Activated CD8-positive, alpha-beta T cell treated with anti-CD3 and anti-CD28 coated beads for 36 hours (primary cell): ENCODE measurements at regions not wholly inside any gene's neighbourhood (a gene's known extent, or its start where the extent isn't known, plus 50 kb on each side); places are given as distances from the start of the nearest gene placed in this dataset.
"Not testable (repeated sequence)": the region's sequence is repeated elsewhere in the genome, so short reads cannot be mapped to it uniquely, and the experiment has no call there.

Source experiments
- ATAC-seq: fragments of 200-7000 bp; cut with Tn5 transposase; one replicate; pipeline ENCODE4 v1.10.0; 2021; ENCODE audit warnings: mild to moderate bottlenecking, moderate library complexity
- CTCF ChIA-PET: fragments of 350-600 bp; sonication (Branson Sonifier 250); formaldehyde crosslinking; loops from one replicate; lab custom pipeline; 2021; ENCODE audit warnings: antibody characterized with exemption; lab: Charles Lee
- POLR2A ChIA-PET: fragments of 350-600 bp; sonication (Branson Sonifier 250); formaldehyde crosslinking; loops from one replicate; lab custom pipeline; 2021; ENCODE audit warnings: antibody characterized with exemption; lab: Charles Lee
- DNase-seq: peaks from one replicate; pipeline ENCODE4 v3.0.0-alpha.2; 2020
- H3K27ac Mint-ChIP-seq: one replicate; pipeline ENCODE4 v1.8.0; 2021; ENCODE audit warnings: mild to moderate bottlenecking, mixed read lengths
- H3K27me3 Mint-ChIP-seq: one replicate; pipeline ENCODE4 v1.8.0; 2021; ENCODE audit warnings: mixed read lengths
- H3K36me3 Mint-ChIP-seq: one replicate; pipeline ENCODE4 v1.8.0; 2021; ENCODE audit warnings: low read depth, mixed read lengths
- H3K4me1 Mint-ChIP-seq: one replicate; pipeline ENCODE4 v1.8.0; 2021; ENCODE audit warnings: low read depth, mixed read lengths
- H3K4me3 Mint-ChIP-seq: one replicate; pipeline ENCODE4 v1.8.0; 2021; ENCODE audit warnings: mild to moderate bottlenecking, moderate library complexity, mixed read lengths
- H3K9me3 Mint-ChIP-seq: one replicate; pipeline ENCODE4 v1.8.0; 2021; ENCODE audit warnings: mixed read lengths
- intact Hi-C: fragments of 100-400 bp; cut with micrococcal nuclease; formaldehyde crosslinking; loops from one replicate; pipeline ENCODE4 v1.10.0; 2022
- TF ChIP-seq, protein P1 (sequence below): fragments of 200-600 bp; IDR thresholded peaks from one replicate; pipeline ENCODE4 v1.8.0; 2022; ENCODE audit warnings: antibody characterized with exemption, mild to moderate bottlenecking

DNA sequence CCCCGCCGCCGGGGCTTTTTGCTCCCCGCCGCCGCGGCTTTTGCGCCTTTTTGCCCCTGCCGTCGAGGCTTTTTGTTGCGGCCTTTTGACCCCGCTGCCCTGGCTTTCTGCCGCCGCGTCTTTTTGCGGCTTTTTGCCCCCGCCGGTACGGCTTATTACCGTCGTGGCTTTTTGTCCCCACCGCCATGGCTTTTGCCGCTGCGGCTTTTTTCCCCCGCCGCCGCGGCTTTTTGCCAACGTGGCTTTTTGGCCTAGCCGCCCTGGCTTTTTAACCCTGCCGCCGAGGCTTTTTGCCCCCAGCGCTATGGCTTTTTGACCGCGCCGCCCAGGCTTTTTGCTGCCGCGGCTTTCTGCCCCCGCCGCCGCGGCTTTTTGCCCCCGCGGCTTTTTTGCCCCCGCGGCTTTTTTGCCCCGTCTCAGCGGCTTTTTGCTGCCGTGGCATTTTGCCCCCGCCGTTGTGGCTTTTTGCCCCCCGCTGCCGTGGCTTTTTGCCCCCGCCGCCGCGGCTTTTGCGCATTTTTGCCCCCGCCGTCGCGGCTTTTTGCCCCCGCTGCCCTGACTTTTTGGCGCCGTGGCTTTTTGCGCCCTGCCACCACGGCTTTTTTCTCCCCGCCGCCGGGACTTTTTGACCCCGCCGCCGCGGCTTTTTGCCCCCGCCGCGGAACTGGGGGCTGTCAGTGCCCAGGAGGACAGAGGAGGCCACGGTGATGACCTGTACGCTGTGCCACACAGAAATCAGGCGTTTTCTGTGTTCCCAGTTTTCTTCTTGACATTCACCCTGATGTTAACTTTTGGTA lies 4828.5 kb upstream of the OR11H1 start:
- H3K27ac Mint-ChIP-seq, H3K4me1 Mint-ChIP-seq, ATAC-seq, intact Hi-C loops, H3K9me3 Mint-ChIP-seq, H3K4me3 Mint-ChIP-seq, CTCF ChIA-PET, H3K27me3 Mint-ChIP-seq, POLR2A ChIA-PET, DNase-seq, H3K36me3 Mint-ChIP-seq: not testable (repeated sequence)

DNA sequence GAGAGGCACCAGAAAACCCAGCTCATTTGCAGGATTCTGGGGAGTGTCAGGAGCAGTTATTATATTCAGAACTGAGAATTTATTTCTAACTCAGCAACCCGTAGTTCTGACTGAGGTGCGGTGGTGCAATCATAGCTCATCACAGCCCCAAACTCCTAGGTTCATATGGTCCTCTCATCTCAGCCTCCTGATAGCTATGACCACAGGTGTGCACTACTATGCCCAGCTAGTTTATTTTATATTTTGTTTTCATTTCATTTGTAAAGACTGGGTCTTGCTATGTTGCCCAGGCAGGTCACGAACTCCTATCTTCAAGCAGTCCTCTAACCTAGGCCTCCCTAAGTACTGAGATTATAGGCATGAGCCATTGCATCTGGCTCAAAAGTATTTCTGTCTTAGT lies 4819.8 kb upstream of the OR11H1 start:
- H3K36me3 Mint-ChIP-seq, H3K27me3 Mint-ChIP-seq, POLR2A ChIA-PET, CTCF ChIA-PET, DNase-seq, H3K27ac Mint-ChIP-seq, intact Hi-C loops, H3K4me1 Mint-ChIP-seq, H3K4me3 Mint-ChIP-seq, ATAC-seq: not testable (repeated sequence)
- peaks cover 12% of the 10 kb centered on the region for H3K9me3 Mint-ChIP-seq

DNA sequence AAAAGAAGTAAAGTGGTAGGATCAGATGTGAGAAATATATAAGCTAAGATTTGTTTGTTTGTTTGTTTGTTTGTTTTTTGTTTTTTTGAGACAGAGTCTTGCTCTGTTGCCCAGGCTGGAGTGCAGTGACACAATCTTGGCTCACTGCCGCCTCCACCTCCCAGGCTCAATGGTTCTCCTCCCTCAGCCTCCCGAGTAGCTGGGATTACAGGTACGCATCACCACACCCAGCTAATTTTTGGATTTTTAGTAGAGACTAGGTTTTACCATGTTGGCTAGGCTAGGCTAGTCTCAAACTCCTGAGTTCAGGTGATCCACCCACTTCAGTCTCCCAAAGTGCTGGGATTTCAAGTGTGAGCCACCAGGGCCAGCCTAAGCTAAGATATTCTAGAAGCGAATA lies 4817.1 kb upstream of the OR11H1 start:
- peaks cover 30% of the 10 kb centered on the region for H3K9me3 Mint-ChIP-seq
- intact Hi-C loops, H3K36me3 Mint-ChIP-seq, H3K4me1 Mint-ChIP-seq, POLR2A ChIA-PET, DNase-seq, ATAC-seq, H3K27ac Mint-ChIP-seq, CTCF ChIA-PET, H3K4me3 Mint-ChIP-seq, H3K27me3 Mint-ChIP-seq: not testable (repeated sequence)

DNA sequence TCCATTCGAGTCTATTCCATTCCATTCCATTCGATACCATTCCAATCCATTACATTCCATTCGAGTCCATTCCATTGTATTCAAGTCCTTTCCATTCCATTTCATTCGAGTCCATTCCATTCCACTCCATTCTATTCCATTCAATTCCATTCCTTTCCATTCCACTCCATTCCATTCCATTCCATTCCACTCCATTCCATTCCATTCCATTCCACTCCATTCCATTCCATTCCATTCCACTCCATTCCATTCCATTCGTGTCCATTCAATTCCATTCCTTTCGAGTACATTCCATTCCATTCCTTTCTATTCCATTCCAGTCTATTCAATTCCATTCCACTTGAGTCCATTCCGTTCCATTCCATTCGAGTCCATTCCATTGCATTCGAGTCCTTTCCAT lies 4805.2 kb upstream of the OR11H1 start:
- DNase-seq, POLR2A ChIA-PET, intact Hi-C loops, H3K4me1 Mint-ChIP-seq, CTCF ChIA-PET, ATAC-seq, H3K27me3 Mint-ChIP-seq, H3K4me3 Mint-ChIP-seq, H3K27ac Mint-ChIP-seq: not testable (repeated sequence)
- H3K9me3 Mint-ChIP-seq, result peaks cover 68% of the 10 kb centered on the region
- peaks cover 52% of the 10 kb centered on the region for H3K36me3 Mint-ChIP-seq

DNA sequence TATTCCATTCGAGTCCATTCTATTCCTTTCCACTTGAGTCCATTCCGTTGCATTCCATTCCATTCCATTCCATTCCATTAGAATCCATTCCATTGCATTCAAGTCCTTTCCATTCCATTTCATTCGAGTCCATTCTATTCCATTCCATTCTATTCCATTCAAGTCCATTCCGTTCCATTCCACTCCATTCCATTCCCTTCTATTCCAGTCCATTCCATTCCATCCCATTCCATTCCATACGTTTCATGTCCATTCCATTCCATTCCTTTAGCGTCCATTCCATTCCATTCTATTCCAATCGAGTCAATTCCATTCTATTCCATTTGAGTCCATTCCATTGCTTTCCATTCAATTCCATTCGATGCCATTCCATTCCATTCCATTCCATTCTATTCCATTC lies 4804.0 kb upstream of the OR11H1 start:
- H3K27ac Mint-ChIP-seq, intact Hi-C loops, H3K4me3 Mint-ChIP-seq, ATAC-seq, H3K27me3 Mint-ChIP-seq, H3K4me1 Mint-ChIP-seq, POLR2A ChIA-PET, CTCF ChIA-PET, DNase-seq: not testable (repeated sequence)
- H3K36me3 Mint-ChIP-seq, result peaks cover 60% of the 10 kb centered on the region
- H3K9me3 Mint-ChIP-seq, result peaks cover 74% of the 10 kb centered on the region

DNA sequence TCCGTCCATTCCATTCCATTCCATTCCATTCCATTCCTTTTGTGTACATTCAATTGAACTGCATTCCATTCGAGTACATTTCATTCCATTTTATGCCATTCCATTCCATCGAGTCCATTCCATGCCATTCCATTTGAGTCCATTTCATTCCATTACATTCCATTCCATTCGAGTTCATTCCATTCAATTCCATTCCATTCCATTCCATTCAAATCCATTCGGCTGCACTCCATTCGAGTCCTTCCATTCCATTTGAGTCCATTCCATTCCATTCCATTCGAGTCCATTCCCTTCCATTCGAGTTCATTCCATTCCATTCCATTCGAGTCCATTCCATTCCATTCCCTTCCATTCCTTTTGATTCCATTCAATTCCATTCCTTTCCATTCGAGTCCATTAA lies 4800.6 kb upstream of the OR11H1 start:
- peaks cover 55% of the 10 kb centered on the region for H3K36me3 Mint-ChIP-seq
- no peaks in the 10 kb centered on the region for H3K4me1 Mint-ChIP-seq
- no peak for ATAC-seq
- CTCF ChIA-PET, result no interaction called here
- intact Hi-C loops, result no loop called here
- H3K27me3 Mint-ChIP-seq, result no peaks in the 10 kb centered on the region
- H3K9me3 Mint-ChIP-seq, result peaks cover 68% of the 10 kb centered on the region
- POLR2A ChIA-PET, result no interaction called here
- no peak overlapping the region for H3K4me3 Mint-ChIP-seq
- no peak for DNase-seq
- H3K27ac Mint-ChIP-seq, result no peak overlapping the region
- TF ChIP-seq, protein P1, sequence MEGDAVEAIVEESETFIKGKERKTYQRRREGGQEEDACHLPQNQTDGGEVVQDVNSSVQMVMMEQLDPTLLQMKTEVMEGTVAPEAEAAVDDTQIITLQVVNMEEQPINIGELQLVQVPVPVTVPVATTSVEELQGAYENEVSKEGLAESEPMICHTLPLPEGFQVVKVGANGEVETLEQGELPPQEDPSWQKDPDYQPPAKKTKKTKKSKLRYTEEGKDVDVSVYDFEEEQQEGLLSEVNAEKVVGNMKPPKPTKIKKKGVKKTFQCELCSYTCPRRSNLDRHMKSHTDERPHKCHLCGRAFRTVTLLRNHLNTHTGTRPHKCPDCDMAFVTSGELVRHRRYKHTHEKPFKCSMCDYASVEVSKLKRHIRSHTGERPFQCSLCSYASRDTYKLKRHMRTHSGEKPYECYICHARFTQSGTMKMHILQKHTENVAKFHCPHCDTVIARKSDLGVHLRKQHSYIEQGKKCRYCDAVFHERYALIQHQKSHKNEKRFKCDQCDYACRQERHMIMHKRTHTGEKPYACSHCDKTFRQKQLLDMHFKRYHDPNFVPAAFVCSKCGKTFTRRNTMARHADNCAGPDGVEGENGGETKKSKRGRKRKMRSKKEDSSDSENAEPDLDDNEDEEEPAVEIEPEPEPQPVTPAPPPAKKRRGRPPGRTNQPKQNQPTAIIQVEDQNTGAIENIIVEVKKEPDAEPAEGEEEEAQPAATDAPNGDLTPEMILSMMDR, result no peak

DNA sequence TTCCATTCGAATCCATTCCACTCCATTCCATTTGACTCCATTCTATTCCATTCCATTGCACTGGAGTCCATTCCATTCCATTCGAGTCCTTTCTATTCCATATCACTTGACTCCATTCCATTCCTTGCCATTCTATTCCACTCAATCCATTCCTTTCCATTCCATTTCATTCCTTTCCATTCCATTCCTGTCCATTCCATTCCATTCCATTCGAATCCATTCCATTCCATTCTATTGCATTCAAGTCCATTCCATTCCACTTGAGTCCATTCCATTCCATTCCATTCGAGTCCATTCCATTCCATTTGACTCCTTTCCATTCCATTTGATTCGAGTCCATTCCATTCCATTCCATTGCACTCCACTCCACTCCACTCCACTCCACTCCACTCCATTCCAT lies 4798.0 kb upstream of the OR11H1 start:
- CTCF ChIA-PET, H3K4me3 Mint-ChIP-seq, H3K4me1 Mint-ChIP-seq, POLR2A ChIA-PET, DNase-seq, ATAC-seq, H3K27me3 Mint-ChIP-seq, H3K27ac Mint-ChIP-seq, intact Hi-C loops: not testable (repeated sequence)
- peaks cover 40% of the 10 kb centered on the region for H3K36me3 Mint-ChIP-seq
- peaks cover 57% of the 10 kb centered on the region for H3K9me3 Mint-ChIP-seq

DNA sequence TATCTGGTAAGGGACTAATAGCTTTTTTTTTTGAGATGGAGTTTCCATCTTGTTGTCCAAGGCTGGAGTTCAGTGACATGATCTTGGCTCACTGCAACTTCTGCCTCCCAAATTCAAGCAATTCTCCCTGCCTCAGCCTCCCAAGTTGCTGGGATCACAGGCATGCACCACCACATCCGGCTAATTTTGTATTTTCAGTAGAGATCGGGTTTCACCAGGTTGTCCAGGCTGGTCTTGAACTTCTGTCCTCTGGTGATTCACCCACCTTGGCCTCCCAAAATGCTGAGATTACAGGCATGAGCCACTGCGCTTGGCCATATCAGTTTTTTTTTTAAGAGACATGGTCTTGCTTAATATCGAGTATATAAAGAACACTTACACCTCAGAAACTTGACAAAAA lies 4797.3 kb upstream of the OR11H1 start:
- H3K27me3 Mint-ChIP-seq, DNase-seq, intact Hi-C loops, H3K4me3 Mint-ChIP-seq, H3K4me1 Mint-ChIP-seq, ATAC-seq, CTCF ChIA-PET, H3K27ac Mint-ChIP-seq, POLR2A ChIA-PET: not testable (repeated sequence)
- peaks cover 57% of the 10 kb centered on the region for H3K9me3 Mint-ChIP-seq
- peaks cover 40% of the 10 kb centered on the region for H3K36me3 Mint-ChIP-seq

DNA sequence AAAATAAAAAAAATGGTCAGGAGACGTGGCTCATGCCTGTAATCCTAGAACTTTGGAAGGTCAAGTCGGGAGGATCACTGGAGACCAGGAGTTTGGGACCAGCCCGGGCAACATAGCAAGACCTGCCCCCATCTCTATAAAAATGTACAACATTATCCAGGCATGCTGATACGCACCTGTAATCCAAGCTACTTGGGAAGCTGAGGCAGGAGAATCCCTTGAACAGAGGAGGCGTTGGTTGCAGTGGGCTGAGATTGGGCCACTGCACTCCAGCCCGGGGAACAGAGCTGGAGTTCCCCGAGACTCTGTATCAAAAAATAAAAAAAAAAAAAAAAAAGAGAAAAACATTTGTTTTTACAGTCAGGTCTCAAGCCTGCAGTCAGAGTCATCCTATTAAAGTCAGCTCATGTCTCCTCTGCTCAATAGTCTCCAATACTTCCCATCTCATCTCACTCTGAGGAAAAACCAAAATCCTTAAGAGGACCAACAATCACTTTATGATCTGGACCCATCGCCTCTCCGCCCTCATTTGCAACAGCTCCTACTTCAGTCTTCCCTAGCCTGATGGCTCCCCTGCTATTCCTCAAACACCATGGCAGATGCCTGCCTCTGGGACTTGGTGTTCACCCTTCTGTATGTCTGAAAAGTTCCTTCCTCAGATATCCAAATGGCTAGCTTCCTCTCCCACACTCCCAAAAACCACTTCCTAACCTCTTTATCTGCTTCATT lies 4796.6 kb upstream of the OR11H1 start:
- intact Hi-C loops, H3K27me3 Mint-ChIP-seq, DNase-seq, CTCF ChIA-PET, H3K27ac Mint-ChIP-seq, H3K4me3 Mint-ChIP-seq, POLR2A ChIA-PET, H3K4me1 Mint-ChIP-seq, ATAC-seq: not testable (repeated sequence)
- peaks cover 56% of the 10 kb centered on the region for H3K9me3 Mint-ChIP-seq
- peaks cover 39% of the 10 kb centered on the region for H3K36me3 Mint-ChIP-seq

DNA sequence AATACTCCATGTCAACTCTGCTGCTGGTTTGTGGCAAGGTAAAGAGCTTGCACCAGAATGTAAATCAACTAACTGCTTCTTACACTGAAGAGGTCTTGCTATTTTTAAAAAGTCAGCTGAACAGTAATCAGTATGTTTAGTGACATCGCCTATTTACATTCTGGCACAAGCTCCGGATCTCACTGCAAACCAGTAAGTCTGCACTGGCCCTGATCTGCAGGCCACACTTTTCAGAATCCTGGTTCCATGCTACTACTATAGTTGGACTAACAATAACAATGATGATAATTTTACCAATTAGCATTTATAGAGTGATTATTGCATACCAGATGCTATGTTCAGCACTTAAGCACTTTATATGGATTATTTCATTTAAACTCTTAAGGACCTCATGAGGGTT lies 4792.9 kb upstream of the OR11H1 start:
- DNase-seq, intact Hi-C loops, POLR2A ChIA-PET, CTCF ChIA-PET, H3K27ac Mint-ChIP-seq, H3K36me3 Mint-ChIP-seq, H3K4me1 Mint-ChIP-seq, H3K4me3 Mint-ChIP-seq, ATAC-seq, H3K27me3 Mint-ChIP-seq: not testable (repeated sequence)
- peaks cover 42% of the 10 kb centered on the region for H3K9me3 Mint-ChIP-seq

DNA sequence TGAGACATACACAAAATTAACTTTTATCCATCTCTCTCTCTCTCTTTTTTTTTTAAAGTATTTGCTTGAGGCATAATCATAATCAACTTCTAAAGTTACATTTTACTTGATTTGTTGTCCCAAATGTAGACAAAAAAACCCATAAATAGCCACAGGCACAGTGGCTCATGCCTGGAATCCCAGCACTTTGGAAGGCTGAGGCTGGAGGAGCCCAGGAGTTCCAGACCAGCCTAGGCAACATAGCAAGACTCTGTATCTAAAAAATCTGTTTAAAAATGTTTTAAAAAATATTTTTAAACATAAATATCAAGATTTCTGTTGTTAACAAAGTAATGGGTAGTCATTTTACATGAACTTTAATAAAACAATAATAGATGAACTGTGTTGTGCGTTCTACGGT lies 4791.1 kb upstream of the OR11H1 start:
- not testable (repeated sequence) for H3K4me1 Mint-ChIP-seq, H3K27me3 Mint-ChIP-seq

More for the DNA sequence above, 4791.1 kb upstream of the OR11H1 start:
- H3K36me3 Mint-ChIP-seq, DNase-seq, CTCF ChIA-PET, ATAC-seq, POLR2A ChIA-PET, H3K4me3 Mint-ChIP-seq, intact Hi-C loops, H3K27ac Mint-ChIP-seq: not testable (repeated sequence)
- peaks cover 40% of the 10 kb centered on the region for H3K9me3 Mint-ChIP-seq
